WTC11 (cell line): ENCODE measurements at regions not wholly inside any gene's neighbourhood (a gene's known extent, or its start where the extent isn't known, plus 50 kb on each side); places are given as distances from the start of the nearest gene placed in this dataset.

Source experiments
- ATAC-seq: fragments of 200-7000 bp; cut with Tn5 transposase; 2 replicates; pipeline ENCODE4 v1.10.0; 2021; ENCODE audit warnings: mild to moderate bottlenecking, moderate library complexity
- CTCF ChIA-PET: fragments of 300-600 bp; sonication (Branson Sonifier 250); formaldehyde crosslinking; loops from one replicate; lab custom pipeline; 2021; ENCODE audit warnings: antibody characterized with exemption; lab: Charles Lee
- POLR2A ChIA-PET: fragments of 350-600 bp; sonication (Branson Sonifier 250); formaldehyde crosslinking; loops from one replicate; lab custom pipeline; 2021; ENCODE audit warnings: antibody characterized with exemption; lab: Charles Lee
- DNase-seq: peaks from one replicate; pipeline ENCODE4 v3.0.0; 2021; ENCODE audit warnings: low spot score
- H3K27ac Mint-ChIP-seq: 2 replicates; pipeline ENCODE4 v1.8.0; 2021; ENCODE audit warnings: mixed read lengths
- H3K27me3 Mint-ChIP-seq: 2 replicates; pipeline ENCODE4 v1.8.0; 2021; ENCODE audit warnings: low read depth, mild to moderate bottlenecking, moderate library complexity, mixed read lengths
- H3K36me3 Mint-ChIP-seq: 2 replicates; pipeline ENCODE4 v1.8.0; 2021; ENCODE audit warnings: mixed read lengths
- H3K4me1 Mint-ChIP-seq: 2 replicates; pipeline ENCODE4 v1.8.0; 2022; ENCODE audit warnings: mixed read lengths
- H3K4me3 Mint-ChIP-seq: 2 replicates; pipeline ENCODE4 v1.8.0; 2021; ENCODE audit warnings: mild to moderate bottlenecking, moderate library complexity, mixed read lengths
- H3K9me3 Mint-ChIP-seq: 2 replicates; pipeline ENCODE4 v1.8.0; 2021; ENCODE audit warnings: mixed read lengths
- CDX4 ChIP-seq: fragments of 250-450 bp; sonication (Bioruptor Pico); IDR thresholded peaks from 2 replicates; pipeline ENCODE4 v1.9.0; 2021; ENCODE audit warnings: moderate library complexity, mild to moderate bottlenecking, inconsistent platforms, borderline replicate concordance
- CREB1 ChIP-seq: sonication (generic); formaldehyde crosslinking; IDR thresholded peaks from 2 replicates; pipeline ENCODE4 v1.8.0; 2023; ENCODE audit warnings: mild to moderate bottlenecking, missing genetic modification reagents
- CREM ChIP-seq: sonication (generic); formaldehyde crosslinking; IDR thresholded peaks from 2 replicates; pipeline ENCODE4 v1.8.1; 2022; ENCODE audit warnings: mild to moderate bottlenecking, missing genetic modification reagents, moderate library complexity
- ELF4 ChIP-seq: sonication (generic); formaldehyde crosslinking; IDR thresholded peaks from 2 replicates; pipeline ENCODE4 v1.8.1; 2022; ENCODE audit warnings: low read depth, mild to moderate bottlenecking, moderate library complexity, missing genetic modification reagents
- ESRRA ChIP-seq: sonication (generic); formaldehyde crosslinking; IDR thresholded peaks from 2 replicates; pipeline ENCODE4 v1.8.1; 2022; ENCODE audit warnings: mild to moderate bottlenecking, missing genetic modification reagents, borderline replicate concordance
- FOXP1 ChIP-seq: sonication (generic); formaldehyde crosslinking; IDR thresholded peaks from 2 replicates; pipeline ENCODE4 v1.8.0; 2022; ENCODE audit warnings: missing genetic modification reagents, mild to moderate bottlenecking, moderate library complexity, borderline replicate concordance
- HMGA2 ChIP-seq: fragments of 250-450 bp; sonication (Bioruptor Pico); IDR thresholded peaks from 2 replicates; pipeline ENCODE4 v1.4.0; 2021; ENCODE audit warnings: mild to moderate bottlenecking, moderate library complexity
- IRF1 ChIP-seq: sonication (generic); formaldehyde crosslinking; IDR thresholded peaks from 2 replicates; pipeline ENCODE4 v1.8.0; 2023; ENCODE audit warnings: missing genetic modification reagents
- MXD4 ChIP-seq: fragments of 250-450 bp; sonication (Bioruptor Pico); IDR thresholded peaks from 2 replicates; pipeline ENCODE4 v1.8.0; 2021; ENCODE audit warnings: mild to moderate bottlenecking, moderate library complexity, borderline replicate concordance
- MYBL2 ChIP-seq: sonication (generic); formaldehyde crosslinking; IDR thresholded peaks from 2 replicates; pipeline ENCODE4 v1.8.1; 2023; ENCODE audit warnings: mild to moderate bottlenecking, moderate library complexity, missing genetic modification reagents
- OVOL2 ChIP-seq: fragments of 250-450 bp; sonication (Bioruptor Pico); IDR thresholded peaks from 2 replicates; pipeline ENCODE4 v1.9.0; 2021; ENCODE audit warnings: mild to moderate bottlenecking, borderline replicate concordance
- SMAD3 ChIP-seq: sonication (generic); formaldehyde crosslinking; IDR thresholded peaks from 2 replicates; pipeline ENCODE4 v1.8.0; 2022; ENCODE audit warnings: missing genetic modification reagents, mild to moderate bottlenecking, borderline replicate concordance
- ZBTB43 ChIP-seq: sonication (generic); formaldehyde crosslinking; IDR thresholded peaks from 2 replicates; pipeline ENCODE4 v1.8.1; 2023; ENCODE audit warnings: mild to moderate bottlenecking, missing genetic modification reagents
- ZNF317 ChIP-seq: sonication (generic); formaldehyde crosslinking; IDR thresholded peaks from 2 replicates; pipeline ENCODE4 v1.8.1; 2023; ENCODE audit warnings: low read depth, mild to moderate bottlenecking, moderate library complexity, missing genetic modification reagents, borderline replicate concordance
- ZNF512 ChIP-seq: sonication (generic); formaldehyde crosslinking; IDR thresholded peaks from 2 replicates; pipeline ENCODE4 v1.8.1; 2022; ENCODE audit warnings: missing genetic modification reagents, borderline replicate concordance
- TF ChIP-seq, protein P1 (sequence below): sonication (generic); formaldehyde crosslinking; IDR thresholded peaks from 2 replicates; pipeline ENCODE4 v1.8.1; 2022; ENCODE audit warnings: mild to moderate bottlenecking, moderate library complexity, missing genetic modification reagents
- TF ChIP-seq, protein P2 (sequence below): sonication (generic); formaldehyde crosslinking; IDR thresholded peaks from 2 replicates; pipeline ENCODE4 v1.8.0; 2022; ENCODE audit warnings: mild to moderate bottlenecking, missing genetic modification reagents

- TF ChIP-seq ELF4 (CRISPR knock-in tag), result no peak
Measured at GRCh38 chr11:116478669-116479668, 293.8 kb downstream of the BUD13 start.

DNA sequence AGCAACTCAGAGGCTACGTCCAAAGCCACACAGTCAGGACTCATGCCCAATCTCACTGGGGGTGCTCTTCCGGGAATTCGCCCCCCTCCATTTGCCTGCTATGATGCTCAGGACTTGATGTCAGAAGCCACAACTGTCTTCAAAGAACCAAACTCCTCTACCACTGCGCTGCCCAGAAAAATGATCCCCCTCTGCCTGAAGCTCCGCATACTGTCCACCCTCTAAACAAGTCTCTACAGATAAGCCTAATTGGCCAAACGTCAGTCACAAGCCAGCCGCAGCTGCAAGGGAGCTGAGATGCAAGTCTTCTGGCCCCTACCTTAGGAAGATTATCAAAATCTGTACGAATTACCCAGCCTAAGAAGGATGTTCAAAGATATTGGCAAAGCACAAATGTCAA lies 294.6 kb downstream of the BUD13 start:
- TF ChIP-seq CREB1, result no peak
- no peak for TF ChIP-seq FOXP1 (CRISPR knock-in tag)
- no peak for TF ChIP-seq ZNF317 (CRISPR knock-in tag)
- TF ChIP-seq HMGA2 (CRISPR knock-in tag), result no peak
- no peak for TF ChIP-seq SMAD3 (CRISPR knock-in tag)
- no peak for TF ChIP-seq MXD4 (CRISPR knock-in tag)
- no peak for TF ChIP-seq IRF1
- TF ChIP-seq CDX4 (CRISPR knock-in tag), result no peak
- no peak for TF ChIP-seq ELF4 (CRISPR knock-in tag)
- TF ChIP-seq, protein P1, sequence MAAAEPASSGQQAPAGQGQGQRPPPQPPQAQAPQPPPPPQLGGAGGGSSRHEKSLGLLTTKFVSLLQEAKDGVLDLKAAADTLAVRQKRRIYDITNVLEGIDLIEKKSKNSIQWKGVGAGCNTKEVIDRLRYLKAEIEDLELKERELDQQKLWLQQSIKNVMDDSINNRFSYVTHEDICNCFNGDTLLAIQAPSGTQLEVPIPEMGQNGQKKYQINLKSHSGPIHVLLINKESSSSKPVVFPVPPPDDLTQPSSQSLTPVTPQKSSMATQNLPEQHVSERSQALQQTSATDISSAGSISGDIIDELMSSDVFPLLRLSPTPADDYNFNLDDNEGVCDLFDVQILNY (CRISPR knock-in tag), result no peak
- TF ChIP-seq ESRRA (CRISPR knock-in tag), result no peak
- no peak for TF ChIP-seq MYBL2 (CRISPR knock-in tag)
- no peak for TF ChIP-seq OVOL2 (CRISPR knock-in tag)
- TF ChIP-seq, protein P2, sequence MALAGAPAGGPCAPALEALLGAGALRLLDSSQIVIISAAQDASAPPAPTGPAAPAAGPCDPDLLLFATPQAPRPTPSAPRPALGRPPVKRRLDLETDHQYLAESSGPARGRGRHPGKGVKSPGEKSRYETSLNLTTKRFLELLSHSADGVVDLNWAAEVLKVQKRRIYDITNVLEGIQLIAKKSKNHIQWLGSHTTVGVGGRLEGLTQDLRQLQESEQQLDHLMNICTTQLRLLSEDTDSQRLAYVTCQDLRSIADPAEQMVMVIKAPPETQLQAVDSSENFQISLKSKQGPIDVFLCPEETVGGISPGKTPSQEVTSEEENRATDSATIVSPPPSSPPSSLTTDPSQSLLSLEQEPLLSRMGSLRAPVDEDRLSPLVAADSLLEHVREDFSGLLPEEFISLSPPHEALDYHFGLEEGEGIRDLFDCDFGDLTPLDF (CRISPR knock-in tag), result no peak
- TF ChIP-seq ZBTB43 (CRISPR knock-in tag), result no peak
- no peak for TF ChIP-seq ZNF512 (CRISPR knock-in tag)
- TF ChIP-seq CREM (CRISPR knock-in tag), result no peak
- Mint-ChIP-seq H3K36me3 (no peaks in the 10 kb centered on the region), H3K9me3 (no peaks in the 10 kb centered on the region), H3K4me3 (no peak overlapping the region), H3K27ac (no peak overlapping the region), H3K27me3 (no peaks in the 10 kb centered on the region; the same call in 1 of the 2 replicates), H3K4me1 (peaks cover 9% of the 10 kb centered on the region)
- no peak for ATAC-seq
- no peak for DNase-seq
- ChIA-PET CTCF (no interaction called here), POLR2A (no interaction called here)

More at GRCh38 chr11:116478669-116479668, 293.8 kb downstream of the BUD13 start:
- ATAC-seq (no peak), DNase-seq (no peak)
- peaks cover 3% of the 10 kb centered on the region for H3K27me3 Mint-ChIP-seq
- H3K4me1 Mint-ChIP-seq, result peaks cover 4% of the 10 kb centered on the region
- no peaks in the 10 kb centered on the region for H3K9me3 Mint-ChIP-seq
- H3K27ac Mint-ChIP-seq, result no peak overlapping the region
- CTCF ChIA-PET, result no interaction called here
- no peaks in the 10 kb centered on the region for H3K36me3 Mint-ChIP-seq
- POLR2A ChIA-PET, result no interaction called here
- no peak overlapping the region for H3K4me3 Mint-ChIP-seq
